ENCODE measurements at regions not wholly inside any gene's neighbourhood (a gene's known extent, or its start where the extent isn't known, plus 50 kb on each side); places are given as distances from the start of the nearest gene placed in this dataset.

DNA sequence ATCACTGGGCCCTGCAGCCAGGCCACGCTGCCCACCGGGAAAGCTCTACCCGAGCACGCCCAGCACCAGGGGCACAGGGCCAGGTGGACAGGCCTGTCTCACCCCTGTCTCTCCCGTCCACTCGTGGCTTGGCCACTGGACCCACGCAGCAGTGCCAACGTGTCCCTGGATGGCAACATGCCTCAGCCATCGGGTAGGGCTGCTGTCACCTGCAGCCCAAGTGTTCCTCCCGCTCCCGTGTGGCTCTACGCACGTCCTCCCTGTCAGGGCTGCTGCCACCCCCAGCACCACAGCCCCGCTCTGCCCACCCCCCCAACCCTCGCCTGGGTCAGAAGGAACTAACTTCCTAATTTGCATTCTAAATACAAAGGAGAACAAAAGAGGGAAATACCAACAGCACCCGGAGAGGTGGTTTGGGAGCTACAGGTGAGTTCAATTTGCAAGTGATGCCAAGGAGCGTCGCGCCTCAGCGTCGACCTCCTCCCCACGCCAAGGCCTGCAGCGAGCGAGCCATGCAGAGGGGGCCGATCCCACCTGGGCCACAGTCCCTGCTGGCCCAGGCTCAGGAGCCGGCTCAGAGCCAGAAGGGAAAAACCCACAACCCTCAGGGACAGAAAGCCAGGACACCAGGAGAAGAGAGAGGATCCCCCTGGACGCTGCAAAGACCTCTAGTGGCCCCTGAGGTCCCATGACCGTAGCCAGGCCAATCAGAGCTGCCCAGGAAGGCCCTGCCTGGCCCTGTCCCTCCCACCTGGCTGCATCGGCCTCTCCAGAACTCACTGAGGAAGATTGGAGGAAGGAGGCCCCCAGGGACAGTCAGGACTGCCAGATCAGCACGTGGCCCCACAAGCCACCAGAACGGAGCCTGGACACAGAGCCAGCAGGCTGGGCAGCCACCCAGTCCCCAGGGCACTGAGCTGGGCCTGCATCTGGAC is 128.4 kb upstream of the SPACA7 start:
- DNase-seq, result no peak

DNA sequence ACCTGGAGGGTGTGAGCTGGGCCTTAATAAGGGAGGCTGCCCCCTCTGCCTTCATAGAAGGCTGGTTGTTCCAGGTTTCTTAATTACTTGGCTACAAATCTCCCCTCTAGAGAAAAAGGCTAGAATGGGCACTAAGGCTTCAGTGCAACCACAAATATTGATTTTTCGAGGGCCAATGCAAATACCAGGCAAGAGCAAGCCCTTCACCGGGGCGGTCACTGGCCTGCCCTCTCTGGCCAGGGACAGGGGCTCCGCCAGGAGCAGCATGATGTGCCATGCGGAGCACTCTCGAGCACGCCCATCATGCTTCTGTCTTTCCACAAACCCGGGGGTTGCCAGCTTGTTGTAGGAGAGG is 127.8 kb upstream of the SPACA7 start:
- DNase-seq, result no peak

DNA sequence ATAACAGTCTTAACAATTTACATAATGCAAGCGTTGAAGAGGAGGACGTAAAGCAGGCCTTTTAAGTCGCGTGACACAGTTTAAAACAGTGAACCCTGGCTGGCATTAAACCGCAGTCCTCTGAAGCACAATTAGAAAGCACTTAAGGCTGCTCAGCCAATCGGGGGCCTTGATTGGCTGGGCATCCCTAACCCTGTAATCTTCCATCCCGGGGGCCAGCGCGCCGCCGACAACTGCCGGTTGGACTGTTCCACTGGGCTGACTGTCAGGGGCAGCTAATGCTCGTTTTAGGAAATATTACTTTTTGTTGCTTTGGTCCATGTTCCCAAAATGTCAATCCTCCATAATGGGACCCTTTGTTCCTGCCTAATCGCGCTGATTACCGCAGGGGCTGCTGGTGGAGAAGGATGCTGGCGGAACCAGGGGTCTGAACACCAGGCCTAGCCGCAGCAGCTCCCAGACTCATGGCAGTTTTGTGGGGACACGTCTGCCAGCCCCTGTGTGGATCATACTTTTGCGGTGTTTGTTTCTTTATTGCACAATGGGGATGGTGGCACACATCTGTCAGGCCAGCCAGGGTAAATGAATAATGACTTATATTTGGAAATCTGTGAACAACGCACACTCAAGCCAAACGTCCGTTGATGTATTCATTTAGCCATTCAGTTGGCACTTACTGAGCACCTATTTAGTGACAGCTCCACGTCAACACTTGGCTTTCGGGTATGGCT is 127.1 kb upstream of the SPACA7 start:
- DNase-seq, result no peak

DNA sequence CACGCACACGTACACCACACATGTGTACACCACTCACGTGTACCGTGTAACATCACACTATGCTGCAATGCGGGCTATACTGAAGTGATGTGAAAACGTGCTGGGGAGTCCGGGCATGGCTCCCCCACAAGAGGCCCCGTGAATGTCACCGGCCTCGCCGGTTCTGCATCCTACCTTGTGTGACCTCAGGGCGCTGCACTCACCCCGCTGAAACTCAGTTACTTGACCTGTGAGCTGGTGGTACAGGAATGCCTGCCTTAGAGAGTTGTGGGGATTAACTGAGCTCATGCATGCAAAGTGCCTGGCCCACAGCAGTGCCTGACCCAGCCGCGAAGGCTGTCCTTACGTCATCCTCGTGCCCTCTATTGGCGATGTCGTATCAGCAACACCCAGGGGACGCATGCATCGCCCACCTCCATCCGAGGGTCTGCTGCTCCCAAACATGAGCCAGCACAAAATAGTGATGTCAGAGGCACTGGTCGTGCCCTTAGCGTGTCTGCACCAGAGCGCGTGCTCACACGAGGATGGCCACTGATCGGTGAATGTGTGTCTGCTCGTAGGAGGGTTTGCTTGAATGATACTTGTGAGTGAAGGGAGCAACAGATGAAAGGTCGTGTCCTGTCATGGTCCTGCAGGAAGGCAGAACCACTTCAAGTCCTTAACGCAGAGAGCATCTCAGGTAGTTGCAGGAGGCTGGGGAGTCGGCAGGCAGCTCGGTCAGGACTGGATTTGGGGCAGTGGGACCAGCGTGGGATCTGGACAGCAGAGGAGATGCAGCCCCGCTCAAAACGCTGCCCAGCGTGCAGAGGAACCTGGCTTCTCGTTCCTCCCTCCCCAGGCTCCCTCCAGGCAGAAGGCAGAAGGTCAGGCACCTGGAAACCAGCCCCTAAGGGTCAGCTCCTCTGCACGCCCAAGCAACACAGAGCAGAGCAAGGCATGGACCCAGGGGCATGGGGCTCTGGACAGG is 126.2 kb upstream of the SPACA7 start:
- no peak for DNase-seq

DNA sequence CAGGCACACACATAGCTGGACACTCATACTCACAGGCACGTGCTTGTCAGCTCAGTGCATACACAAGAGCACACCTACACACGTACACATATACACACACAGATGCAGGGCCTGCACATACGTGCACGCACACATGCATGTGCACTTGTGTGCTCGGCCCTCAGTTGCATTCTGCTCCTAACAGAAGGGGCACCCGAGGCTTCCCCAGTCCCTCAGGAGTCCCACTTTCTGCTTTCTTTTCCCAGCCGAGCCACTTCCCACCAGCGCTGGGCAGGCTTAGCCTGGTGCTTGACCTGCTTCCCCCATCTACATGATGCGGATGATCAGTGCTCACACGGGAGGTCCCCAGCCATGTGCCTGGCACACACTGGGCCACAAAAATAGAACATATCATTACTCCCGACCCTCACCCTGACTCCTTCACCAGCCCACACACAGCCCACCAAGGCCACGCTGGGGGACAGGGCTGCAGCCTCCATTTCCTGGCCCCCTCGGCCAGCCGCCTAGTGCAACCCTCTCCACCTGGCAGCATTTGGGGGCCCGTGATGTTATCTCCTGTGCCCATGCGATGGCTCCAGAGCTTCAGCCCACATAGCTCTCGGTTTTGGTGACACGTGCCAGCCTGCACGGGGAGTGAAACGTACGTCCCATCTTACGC is 125.2 kb upstream of the SPACA7 start:
- no peak for DNase-seq

DNA sequence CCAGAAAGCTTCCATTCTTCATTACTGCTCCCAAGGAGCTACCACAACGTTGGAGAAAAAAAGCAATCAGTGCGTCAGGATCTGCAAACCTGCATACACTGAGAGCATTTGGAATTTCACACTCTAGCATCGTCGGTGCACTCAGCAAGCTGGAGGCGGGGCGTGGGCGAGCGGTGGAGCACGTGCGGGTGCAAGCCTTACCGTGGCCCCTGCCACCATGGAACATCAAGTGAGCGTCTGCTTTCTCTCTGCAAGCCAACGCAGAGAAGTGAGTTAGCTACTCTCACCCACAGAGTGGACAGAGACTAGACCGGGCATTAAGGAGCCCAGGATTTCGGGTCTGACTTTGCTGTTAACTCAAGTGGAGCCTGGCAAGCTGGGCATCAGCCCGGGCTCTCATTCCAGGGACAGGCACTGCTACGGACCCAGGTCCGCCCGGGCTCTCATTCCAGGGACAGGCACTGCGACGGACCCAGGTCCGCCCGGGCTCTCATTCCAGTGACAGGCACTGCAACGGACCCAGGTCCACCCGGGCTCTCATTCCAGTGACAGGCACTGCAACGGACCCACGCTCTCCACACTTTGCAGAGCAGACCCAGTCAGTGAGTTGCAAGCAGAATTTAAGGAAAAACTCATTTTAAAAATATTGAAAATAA is 124.1 kb upstream of the SPACA7 start:
- no peak for DNase-seq

DNA sequence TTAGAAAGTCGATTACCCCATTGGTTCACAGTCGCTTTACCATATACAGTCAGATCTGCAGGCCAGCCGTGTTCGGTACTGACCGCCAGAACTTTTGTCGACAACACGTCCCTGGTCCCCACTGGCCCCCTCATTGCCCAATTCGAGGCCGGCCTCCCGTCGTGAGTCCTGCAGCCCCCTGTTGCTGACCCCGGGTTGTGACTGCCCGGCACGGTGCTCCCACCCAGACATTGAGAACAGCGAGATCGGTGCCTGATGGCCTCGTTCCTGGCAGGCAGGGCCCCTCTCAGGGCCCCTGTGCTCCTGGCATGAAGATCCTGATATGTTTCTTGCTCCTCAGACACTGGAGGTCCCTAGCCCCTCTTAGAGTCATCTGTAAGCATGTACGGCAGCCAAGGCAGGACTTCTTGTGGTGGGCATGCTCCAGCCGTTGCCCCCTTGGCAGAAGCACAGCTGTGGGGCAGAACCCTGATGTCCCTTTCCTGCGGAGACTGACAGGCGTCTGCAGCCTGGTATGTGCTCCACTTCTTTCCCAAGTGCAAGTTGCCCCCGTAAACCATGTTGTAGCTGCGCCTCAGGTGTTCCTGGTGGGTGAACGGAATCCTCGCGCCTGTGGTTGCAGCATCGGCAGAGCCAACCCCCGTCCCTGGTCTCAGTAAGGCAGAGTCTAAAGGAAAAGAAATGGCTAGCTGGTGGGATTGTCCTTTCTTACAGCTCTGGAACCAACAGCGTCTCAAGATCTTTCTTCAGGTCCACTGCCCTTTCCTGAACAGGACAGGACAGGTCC is 123.2 kb upstream of the SPACA7 start:
- no peak for DNase-seq

DNA sequence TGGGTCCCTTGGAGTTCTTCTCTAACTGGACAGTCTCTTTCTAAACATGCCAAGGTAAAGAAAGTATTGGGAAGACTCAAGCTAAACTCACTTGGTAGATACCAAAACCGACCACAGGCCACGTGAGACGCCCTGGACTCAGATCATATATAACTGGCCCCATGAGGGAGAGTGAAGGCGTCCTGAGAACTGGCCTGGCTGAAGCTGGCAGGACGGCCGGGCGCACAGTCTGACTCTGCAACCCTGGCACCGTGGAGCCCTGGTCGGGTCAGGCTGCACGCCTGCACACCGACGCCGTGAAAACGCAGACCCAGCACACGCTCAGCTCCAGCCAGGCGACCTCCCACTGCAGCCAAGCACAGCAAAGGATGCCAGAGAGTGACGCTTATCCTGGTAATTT is 122.5 kb upstream of the SPACA7 start:
- no peak for DNase-seq

DNA sequence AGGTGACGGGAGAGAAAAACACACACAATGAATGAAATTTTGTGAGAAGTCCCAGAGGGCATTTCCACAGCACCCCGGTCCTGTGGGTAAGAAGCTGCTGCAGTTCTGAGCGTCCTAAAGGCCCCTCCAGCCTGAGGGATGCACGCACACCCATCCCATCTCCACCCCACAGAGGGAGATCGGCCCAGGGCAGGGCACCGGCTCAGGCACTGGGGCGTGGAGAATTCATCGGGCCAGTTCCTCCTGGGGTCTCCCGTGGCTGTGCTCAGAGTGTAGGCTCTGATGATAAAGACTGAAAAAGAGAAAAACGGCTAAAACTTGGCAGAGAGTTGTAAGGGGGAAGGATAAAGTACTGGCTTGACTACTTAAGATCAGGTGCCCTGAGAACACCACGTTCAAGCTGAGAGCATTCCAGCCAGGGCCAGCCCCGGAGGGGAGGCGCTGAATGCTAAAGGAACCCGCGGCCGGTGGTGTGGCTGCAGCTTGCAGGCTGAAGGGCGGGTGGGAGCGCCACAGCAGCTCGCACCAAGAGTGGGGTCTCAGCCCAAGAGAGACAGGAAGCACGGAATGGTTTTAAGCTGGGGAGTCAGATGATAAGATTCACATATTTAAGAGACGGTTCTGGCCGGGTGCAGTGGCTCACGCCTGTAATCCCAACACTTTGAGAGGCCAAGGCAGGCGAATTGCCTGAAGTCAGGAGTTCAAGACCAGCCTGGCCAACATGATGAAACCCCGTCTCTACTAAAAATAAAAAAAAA is 121.9 kb upstream of the SPACA7 start:
- no peak for DNase-seq

DNA sequence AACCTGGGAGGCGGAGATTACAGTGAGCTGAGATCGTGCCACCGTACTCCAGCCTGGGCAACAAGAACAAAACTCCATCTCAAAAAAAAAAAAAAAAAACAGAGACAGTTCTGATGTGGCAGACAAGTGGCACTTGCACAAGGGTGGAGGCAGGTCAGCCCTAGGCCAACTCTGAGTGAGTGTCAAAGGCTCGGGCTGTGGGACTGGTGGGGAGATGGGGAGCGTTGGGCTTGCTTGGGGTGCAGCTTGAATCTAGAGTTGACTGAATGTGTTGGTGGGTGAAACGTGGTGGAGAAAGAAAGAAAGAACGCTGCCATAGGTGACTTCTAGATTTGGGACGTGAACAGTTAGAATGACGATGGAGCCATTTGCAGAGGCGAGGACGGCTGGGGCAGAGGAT is 121.3 kb upstream of the SPACA7 start:
- no peak for DNase-seq

DNA sequence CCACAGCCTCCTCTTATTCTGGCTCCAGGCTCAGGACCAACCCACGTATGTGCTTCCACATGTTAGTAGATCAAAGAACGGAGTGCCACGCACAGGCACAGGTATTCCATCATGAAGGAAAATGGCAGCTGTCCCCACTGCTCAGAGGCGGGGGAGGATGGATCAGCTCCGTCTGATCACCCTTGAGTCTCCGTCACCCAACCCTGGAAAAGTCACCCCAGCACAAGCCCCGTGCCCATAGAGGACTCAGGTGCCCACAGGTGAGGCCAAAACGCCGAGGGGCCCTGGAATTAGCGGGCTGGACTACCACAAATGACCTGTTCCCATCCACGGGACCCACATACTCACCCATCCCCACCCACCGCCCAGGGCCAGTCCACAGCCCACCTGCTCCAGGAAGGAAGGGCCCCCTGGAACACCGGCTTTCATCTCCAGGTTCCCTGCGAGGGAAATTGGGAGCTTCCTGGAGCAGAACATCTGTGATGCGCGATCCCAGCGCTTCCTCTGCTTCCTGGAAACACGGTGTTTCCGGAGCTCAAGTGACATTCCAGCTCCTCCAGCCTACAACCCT is 120.5 kb upstream of the SPACA7 start:
- no peak for DNase-seq

DNA sequence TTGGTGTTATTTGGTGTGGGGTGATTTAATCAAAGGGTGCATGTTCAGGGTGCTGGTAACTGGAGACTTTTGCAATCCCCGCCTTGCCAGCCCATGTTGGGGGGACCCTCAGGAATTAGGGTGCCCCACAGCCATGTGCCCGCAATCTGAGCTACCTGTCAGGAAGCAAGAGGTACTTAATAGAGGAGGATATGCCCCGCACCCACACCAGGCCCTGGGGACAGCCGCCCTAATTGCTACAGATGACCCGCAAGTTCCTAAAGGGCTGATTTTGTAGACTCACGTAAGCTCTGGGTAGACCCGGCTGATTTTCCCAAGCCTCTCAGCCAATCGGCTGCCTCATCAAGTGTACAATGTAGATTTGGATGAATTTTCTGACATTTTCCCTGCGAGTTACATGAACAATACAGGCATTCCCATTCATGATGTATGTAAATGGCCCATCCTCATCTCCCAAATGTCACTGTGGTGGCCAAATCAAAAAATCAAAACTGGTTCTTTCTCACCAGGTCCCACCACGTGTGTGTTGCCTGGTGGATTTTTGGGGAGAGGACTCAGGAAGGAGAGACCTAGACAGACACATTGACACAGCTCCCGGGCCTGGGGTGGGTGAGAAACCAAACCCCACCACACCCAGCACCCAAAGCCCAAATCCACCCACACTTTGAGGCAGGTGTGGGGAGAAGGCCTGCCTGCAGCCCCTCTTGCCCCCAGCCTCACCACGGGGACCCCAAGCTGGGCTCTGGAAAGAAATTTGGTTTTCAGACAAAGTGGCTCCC is 119.2 kb upstream of the SPACA7 start:
- no peak for DNase-seq

DNA sequence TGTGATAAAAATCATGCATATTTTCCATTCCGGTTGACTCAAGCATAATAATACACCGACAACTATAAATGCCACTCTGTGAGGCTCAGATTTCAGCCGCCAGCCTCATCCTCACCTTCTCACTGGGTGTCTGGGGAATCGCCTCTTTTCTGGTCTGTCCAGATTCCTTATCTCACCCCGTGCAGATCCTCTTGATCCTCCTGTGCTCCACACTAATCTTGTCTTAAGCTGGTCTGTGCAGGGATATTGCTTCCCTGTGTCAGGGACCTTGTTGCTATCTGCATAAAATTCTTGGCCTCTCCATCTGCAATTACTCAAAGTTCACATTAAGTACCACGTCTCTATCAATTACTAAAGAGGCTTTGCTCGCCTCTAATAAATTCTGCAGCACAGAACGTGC is 116.6 kb upstream of the SPACA7 start:
- no peak for DNase-seq

DNA sequence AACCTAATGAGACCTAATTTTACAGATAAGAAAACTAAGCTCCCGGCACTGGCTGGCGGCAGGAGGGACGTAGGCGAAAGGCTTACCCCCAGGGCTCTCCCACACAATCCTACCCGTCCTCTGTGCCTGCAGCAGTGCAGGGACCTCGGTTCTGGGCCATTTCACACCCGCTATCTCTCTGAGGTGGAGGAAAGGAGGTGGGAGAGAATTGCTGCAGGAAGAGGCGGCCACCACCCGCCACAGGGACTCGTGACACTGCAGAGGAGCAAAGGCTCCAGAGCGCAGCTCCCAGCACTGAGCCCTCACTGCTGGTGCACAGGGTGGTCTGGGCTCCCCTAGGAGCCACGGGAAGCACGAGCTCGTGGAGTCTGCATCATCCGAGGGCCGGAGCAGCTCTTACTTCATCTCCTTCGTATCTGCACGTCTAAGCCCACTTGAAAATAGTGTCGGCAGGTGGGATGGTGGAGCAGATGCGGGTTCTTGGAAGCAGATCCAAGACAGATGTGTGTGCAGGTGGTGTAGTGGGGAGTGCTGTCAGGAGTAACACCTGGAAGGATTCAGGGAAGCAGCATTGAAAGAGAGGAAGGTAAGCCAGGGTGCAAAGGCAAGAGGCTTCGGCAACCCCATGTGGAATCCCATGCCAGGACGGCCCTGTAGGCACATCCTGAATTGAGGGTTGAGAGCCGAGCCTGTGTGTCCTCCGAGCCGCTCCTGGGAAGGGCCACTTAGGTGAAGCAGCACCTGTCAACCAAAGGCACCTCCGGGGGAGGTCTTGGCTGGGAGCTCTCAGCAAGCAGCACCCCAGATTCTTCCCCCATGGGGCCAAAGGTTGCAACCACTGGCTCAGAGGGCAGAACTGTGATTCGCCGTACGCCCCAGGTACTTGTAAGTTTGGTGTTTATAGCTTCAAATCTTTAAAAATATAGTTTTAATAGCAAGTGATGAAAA is 115.8 kb upstream of the SPACA7 start:
- no peak for DNase-seq

DNA sequence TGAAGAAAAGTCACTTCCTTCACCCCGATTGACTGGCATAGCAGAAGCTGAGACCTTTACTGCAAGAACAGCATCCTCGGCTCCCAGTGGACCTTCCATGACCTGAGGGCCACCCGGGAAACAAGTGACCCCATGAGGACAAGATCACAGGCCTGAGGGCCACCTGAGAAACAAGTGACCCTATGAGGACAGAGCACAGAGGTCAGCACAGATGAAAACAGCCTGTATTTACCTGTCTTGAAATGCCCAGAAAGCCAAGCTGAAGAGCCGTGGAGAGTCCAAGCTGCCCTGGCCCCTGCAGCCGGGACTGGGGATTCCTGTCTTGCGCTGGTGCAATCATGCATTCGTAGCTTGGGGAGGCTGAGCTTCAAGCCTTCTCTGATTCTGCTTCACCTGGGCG is 114.2 kb upstream of the SPACA7 start:
- no peak for DNase-seq

DNA sequence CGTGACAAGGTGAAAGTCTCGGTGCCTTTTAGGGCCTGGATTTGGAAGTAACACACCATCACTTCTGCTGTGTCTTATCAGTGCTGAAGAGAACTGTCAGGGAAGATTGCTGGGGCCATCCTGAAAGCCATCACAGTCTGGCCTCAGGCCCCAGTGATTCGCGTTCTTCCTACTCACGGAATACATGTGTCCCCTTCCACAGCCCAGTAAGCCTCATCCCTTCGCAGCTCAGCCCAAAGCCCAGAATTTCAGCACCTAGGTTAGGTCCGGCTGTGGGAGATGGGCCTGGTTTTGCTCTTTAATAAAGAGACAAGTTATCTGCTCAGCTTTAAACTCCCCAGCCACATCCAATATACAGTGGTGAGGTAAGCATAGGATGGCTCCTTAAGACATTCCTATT is 113.0 kb upstream of the SPACA7 start:
- DNase-seq, result no peak

DNA sequence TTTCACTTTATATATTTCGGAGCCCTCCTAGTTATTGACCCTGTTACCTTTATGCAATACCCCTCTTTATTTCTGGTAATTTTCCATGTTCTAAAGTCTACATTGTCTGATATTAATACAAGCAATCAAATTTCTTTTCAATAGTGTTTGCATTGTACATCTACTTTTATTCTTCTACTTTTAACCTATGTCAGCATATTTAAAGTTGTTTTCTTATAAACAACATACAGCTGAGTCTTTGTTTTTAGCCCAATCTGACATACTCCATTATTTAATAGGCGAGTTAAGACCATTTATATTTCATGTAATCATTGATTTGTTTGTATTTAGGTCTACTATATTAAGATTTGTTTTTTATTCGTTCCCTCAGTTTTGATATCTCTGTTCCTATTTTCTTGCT is 108.5 kb upstream of the SPACA7 start:
- no peak for DNase-seq

DNA sequence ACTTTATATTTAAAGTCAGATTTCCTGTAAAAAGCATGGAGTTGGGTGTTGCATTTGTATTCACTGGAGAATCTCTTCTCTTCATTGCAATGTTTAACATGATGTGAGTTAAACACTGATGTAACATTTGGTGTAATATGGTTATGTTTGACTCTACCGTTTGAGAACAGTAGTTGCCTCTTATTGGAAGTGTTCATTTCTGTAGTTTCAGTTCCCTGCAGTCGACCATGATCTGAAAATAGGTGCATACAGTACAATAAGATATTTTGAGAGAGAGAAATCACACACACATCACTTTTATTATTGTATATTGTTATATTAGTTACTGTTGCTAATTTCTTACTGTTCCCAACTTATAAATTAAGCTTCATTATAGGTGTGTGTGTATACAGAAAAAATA is 105.2 kb upstream of the SPACA7 start:
- no peak for DNase-seq

Measured in activated CD4-positive, alpha-beta T cell treated with anti-CD3 and anti-CD28 coated beads for 1 hour (primary cell).